ENCODE measurements at regions not wholly inside any gene's neighbourhood (a gene's known extent, or its start where the extent isn't known, plus 50 kb on each side); places are given as distances from the start of the nearest gene placed in this dataset.
A peak's percentile ranks its signal among the peaks of the same experiment; 100 is the strongest.

- DNase-seq = no peak
Measured at GRCh38 chr18:26697186-26697884, 149.0 kb upstream of the KCTD1 start.

- DNase-seq = no peak
Measured at GRCh38 chr18:26696786-26697185, 148.4 kb upstream of the KCTD1 start.

GRCh38 chr18:26696308-26696707 is 148.0 kb upstream of the KCTD1 start:
- DNase-seq = no peak

GRCh38 chr18:26689226-26689879 is 141.0 kb upstream of the KCTD1 start:
- no peak for DNase-seq

GRCh38 chr18:26686532-26686931 is 138.2 kb upstream of the KCTD1 start:
- DNase-seq = no peak

GRCh38 chr18:26685438-26686157 is 137.2 kb upstream of the KCTD1 start:
- no peak for DNase-seq

- DNase-seq = no peak
Measured at GRCh38 chr18:26677957-26678356, 129.6 kb upstream of the KCTD1 start.

- DNase-seq = no peak
Measured at GRCh38 chr18:26667046-26667445, 118.7 kb upstream of the KCTD1 start.

GRCh38 chr18:26662996-26663395 is 114.6 kb upstream of the KCTD1 start:
- DNase-seq = no peak

- DNase-seq = no peak
Measured at GRCh38 chr18:26657631-26658581, 109.6 kb upstream of the KCTD1 start.

GRCh38 chr18:26656944-26657536 is 108.7 kb upstream of the KCTD1 start:
- DNase-seq = peak; percentile 60

GRCh38 chr18:26656431-26656943 is 108.1 kb upstream of the KCTD1 start:
- no peak for DNase-seq

GRCh38 chr18:26655525-26656430 is 107.4 kb upstream of the KCTD1 start:
- peak; percentile 58 for DNase-seq

- DNase-seq = no peak
Measured at GRCh38 chr18:26654616-26655524, 106.5 kb upstream of the KCTD1 start.

GRCh38 chr18:26653943-26654615 is 105.7 kb upstream of the KCTD1 start:
- no peak for DNase-seq

- no peak for DNase-seq
Measured at GRCh38 chr18:26652501-26652900, 104.1 kb upstream of the KCTD1 start.

- no peak for DNase-seq
Measured at GRCh38 chr18:26650310-26651268, 102.2 kb upstream of the KCTD1 start.

- DNase-seq = no peak
Measured at GRCh38 chr18:26649193-26649543, 100.8 kb upstream of the KCTD1 start.

Measured in NCI-H226 (cell line).